ENCODE measurements at regions not wholly inside any gene's neighbourhood (a gene's known extent, or its start where the extent isn't known, plus 50 kb on each side); places are given as distances from the start of the nearest gene placed in this dataset.

DNA sequence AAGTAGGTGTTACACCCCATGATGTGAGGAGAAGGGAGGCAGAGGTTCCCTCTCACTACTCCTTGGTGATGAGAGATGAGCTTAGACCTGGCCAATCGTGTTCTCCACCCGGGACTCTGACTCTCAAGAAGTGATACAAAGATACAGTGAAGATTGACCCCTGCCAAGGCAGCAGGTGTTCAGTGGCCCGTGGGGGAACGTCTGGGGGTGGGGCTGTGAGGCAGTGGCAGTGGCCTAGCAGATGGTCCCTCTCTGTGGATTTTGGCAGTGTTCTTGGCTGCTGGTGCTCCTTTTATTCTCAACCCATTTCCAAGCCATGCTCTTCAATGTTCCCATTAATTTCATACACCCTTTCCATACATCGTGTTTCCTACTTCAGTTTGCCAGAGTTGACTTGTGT is 120.4 kb upstream of the NEDD4L start:
- no peak for ATAC-seq
- POLR2A ChIA-PET: no interaction called here
- Mint-ChIP-seq H3K9me3 (no peaks in the 10 kb centered on the region), H3K27me3 (peaks cover 0 to 8% (median 4%) of the 10 kb centered on the region in 5 donors), H3K36me3 (no peaks in the 10 kb centered on the region), H3K4me3 (no peak overlapping the region), H3K4me1 (no peaks in the 10 kb centered on the region), H3K27ac (no peak overlapping the region)
- DNase-seq: no peak

DNA sequence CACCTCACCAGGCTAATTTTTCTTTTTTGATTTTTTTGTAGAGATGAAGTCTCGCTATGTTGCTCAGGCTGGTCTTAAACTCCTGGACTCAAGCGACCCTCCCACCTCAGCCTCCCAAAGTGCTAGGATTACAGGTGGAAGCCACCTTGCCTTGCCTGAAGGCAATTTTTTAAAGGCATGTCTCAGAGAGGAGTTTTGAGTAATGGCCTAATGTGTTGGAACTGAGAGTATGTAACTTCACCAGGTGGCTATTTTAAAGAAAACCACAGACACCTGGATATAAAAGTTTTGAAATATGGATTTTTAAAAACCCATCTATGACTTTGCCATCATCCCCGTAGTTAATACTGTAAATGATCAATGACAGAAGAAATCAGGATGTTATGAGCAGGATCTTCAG is 119.8 kb upstream of the ATP8B1 start:
- ATAC-seq (no peak), DNase-seq (no peak)
- no peaks in the 10 kb centered on the region for H3K4me1 Mint-ChIP-seq
- POLR2A ChIA-PET: no interaction called here
- no peaks in the 10 kb centered on the region for H3K36me3 Mint-ChIP-seq
- peaks cover 0 to 8% (median 4%) of the 10 kb centered on the region in 5 donors for H3K27me3 Mint-ChIP-seq
- H3K27ac Mint-ChIP-seq: no peak overlapping the region
- no peak overlapping the region for H3K4me3 Mint-ChIP-seq
- no peaks in the 10 kb centered on the region for H3K9me3 Mint-ChIP-seq

DNA sequence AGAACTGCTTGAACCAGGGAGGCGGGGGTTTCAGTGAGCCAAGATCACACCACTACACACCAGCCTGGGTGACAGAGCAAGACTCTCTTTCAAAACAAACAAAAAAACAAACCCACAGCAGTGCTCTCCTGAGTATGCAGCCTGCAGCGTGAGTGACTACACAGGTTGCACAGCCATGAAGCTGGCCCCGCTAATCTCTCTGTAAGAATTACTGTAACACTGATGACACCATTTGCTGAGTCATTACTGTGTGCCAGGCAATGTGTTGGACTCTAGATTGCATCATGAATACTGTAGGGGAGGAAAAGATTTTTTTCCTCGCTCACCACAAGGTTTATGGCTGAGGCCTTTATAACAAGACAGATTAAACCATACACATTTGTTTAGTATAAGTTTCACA is 118.6 kb upstream of the ATP8B1 start:
- Mint-ChIP-seq H3K4me3 (no peak overlapping the region), H3K4me1 (peaks cover 0 to 2% (median under 1%) of the 10 kb centered on the region in 4 donors), H3K27me3 (peaks cover 0 to 8% (median 4%) of the 10 kb centered on the region in 5 donors), H3K27ac (no peak overlapping the region), H3K9me3 (no peaks in the 10 kb centered on the region), H3K36me3 (no peaks in the 10 kb centered on the region)
- ATAC-seq (no peak), DNase-seq (no peak)
- POLR2A ChIA-PET: no interaction called here

DNA sequence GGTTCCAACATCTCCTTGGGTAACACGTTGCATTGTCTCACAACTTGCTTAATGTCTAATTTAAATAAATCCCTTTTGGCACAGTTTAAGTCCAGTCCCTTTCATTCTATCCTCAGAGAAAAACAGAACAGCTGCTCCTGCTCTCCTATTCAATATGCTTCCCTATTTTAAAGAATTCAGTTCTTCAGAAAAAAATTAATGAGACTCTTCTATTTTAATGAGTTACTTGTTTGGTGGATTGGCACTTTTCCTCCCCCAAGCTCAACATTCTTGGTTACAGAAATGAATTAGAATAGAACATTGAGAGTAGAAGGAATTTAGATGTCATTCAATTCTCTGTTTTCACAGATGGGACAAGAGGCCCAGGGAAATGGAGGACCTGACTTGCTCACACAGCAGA is 116.9 kb upstream of the ATP8B1 start:
- H3K4me3 Mint-ChIP-seq: no peak overlapping the region
- no peaks in the 10 kb centered on the region for H3K9me3 Mint-ChIP-seq
- H3K27me3 Mint-ChIP-seq: peaks cover 0 to 8% (median 4%) of the 10 kb centered on the region in 5 donors
- no peaks in the 10 kb centered on the region for H3K36me3 Mint-ChIP-seq
- H3K4me1 Mint-ChIP-seq: peaks cover 4 to 14% (median 11%) of the 10 kb centered on the region in 4 donors
- DNase-seq (no peak), ATAC-seq (no peak)
- POLR2A ChIA-PET: no interaction called here
- H3K27ac Mint-ChIP-seq: no peak overlapping the region

DNA sequence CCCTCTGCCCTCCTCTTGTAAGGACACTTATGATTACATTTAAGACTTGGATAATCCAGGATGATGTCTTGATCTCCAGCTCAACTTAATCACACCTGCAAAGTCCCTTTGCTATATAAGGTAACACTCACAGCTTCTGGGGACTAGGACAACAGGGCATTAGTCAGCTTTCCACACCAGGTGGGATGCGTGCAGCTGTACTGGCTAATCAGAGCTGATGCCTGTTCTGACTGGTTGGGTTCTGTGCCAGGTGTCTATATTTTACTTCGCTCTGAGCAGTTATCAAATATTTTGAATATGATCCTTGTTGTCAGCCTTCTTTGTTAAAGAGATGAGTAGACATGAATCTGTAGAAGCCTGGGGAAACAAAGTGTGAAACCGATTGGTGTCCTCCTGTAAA is 115.5 kb upstream of the ATP8B1 start:
- ATAC-seq (no peak), DNase-seq (no peak)
- Mint-ChIP-seq H3K36me3 (no peaks in the 10 kb centered on the region), H3K27me3 (peaks cover 0 to 6% (median 3%) of the 10 kb centered on the region in 5 donors), H3K4me1 (peaks cover 4 to 14% (median 11%) of the 10 kb centered on the region in 4 donors), H3K4me3 (no peak overlapping the region), H3K27ac (no peak overlapping the region), H3K9me3 (no peaks in the 10 kb centered on the region)
- POLR2A ChIA-PET: no interaction called here

DNA sequence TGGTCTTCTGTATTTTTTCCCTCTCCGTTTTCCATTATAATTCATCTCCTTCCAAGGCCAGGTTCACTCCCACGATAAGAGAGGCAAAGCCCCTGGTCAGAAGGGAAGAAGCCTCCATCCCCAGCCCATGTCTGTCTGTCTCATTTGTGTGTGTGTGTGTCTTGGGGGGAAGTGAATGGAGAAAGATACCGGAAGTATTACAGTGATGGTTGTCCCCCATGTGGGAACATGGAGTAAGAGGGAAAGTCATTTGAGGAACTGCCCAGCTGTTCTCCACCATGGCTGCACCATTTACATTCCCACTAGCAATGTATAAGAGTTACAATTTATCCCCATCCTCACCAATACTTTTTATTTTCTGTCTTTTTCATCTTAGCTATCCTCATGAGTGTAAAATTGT is 113.6 kb upstream of the ATP8B1 start:
- Mint-ChIP-seq H3K4me3 (no peak overlapping the region), H3K4me1 (peaks cover 4 to 14% (median 11%) of the 10 kb centered on the region in 4 donors), H3K36me3 (no peaks in the 10 kb centered on the region), H3K27ac (no peak overlapping the region), H3K9me3 (no peaks in the 10 kb centered on the region), H3K27me3 (peaks cover 0 to 3% (median 3%) of the 10 kb centered on the region in 5 donors)
- DNase-seq: no peak
- POLR2A ChIA-PET: no interaction called here
- ATAC-seq: no peak

DNA sequence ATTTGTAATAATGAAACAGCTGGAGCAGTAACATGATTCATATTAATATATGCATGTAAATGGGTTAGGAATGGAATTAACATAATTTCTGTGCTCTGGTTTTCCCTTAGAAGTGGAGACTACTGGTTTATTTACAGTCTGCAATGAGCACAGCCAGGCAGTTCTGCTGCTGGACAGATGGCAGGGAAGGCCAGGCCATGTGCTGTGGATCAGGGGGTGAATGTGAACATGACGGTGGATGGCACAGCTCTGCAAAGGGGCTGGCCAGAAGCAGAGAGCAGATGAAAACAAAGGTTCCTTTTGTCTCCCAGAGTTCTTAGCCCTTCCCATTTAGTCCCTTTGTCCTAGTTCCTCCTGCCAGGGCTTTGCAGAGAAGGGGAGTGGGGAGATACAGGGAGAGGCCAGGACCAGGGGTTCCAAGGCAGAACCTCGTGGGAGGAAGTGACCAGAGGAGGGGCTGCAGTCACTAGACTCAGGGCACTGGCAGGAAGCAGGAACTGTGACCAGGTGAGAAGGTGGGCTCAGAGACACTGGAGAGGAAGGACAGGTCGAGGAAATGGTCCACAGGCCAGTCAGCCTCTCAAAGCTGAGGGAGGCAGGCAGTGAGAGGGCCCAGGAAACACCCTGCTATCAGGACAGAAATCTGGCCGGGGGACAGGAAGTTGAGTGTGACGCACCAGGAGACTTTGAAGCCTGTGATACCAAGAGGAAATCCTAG is 112.9 kb upstream of the ATP8B1 start:
- Mint-ChIP-seq H3K27ac (peak overlapping the region in 2 of 10 donors; percentile 60 to 78), H3K9me3 (no peaks in the 10 kb centered on the region), H3K27me3 (peaks cover 0 to 3% (median 3%) of the 10 kb centered on the region in 5 donors), H3K36me3 (no peaks in the 10 kb centered on the region), H3K4me1 (peaks cover 4 to 14% (median 11%) of the 10 kb centered on the region in 4 donors), H3K4me3 (no peak overlapping the region)
- DNase-seq (no peak), ATAC-seq (no peak)
- POLR2A ChIA-PET: no interaction called here

DNA sequence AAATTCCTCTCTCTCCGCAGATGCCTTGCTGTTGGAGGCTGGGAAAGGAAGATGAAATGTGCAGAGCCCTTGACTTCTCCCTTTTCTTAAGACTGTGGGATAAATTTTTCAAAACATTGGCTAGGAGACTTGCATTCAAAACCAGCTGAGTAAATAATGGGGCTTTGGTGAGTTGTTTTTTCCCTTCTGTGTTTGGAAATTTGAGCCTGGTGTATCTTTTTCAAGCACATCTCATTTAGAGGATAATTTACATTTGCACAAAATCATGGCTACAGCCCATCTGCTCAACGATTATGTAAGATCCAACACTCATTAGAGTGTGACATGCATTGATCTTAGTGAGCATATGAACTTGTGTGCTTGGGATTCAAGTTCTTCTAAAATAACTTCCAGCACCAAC is 112.1 kb upstream of the ATP8B1 start:
- peak overlapping the region in 1 of 10 donors; percentile 60 for H3K27ac Mint-ChIP-seq
- H3K36me3 Mint-ChIP-seq: no peaks in the 10 kb centered on the region

DNA sequence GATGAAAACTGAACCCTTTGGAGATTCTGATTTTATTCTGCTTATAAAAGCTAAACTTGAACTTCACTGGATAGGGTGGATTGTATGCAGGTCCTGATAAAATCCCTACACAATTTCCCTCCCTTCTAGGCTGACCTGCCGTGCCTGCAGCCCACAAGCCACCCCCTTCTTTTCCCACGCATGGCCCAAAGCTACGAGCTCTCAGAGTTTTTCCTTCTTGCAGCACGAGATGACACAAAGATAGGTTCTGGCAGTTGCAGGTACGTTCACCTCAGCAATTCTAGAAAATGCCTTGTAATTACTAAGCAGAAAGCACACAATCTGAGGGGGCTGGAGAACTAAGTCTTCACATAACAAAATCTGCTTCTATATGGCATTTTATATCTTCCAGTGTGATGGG is 110.6 kb upstream of the ATP8B1 start:
- ATAC-seq: no peak
- Mint-ChIP-seq H3K4me1 (peaks cover 4 to 14% (median 11%) of the 10 kb centered on the region in 4 donors), H3K4me3 (no peak overlapping the region), H3K9me3 (no peaks in the 10 kb centered on the region), H3K27ac (no peak overlapping the region), H3K27me3 (peaks cover 0 to 2% (median 0%) of the 10 kb centered on the region in 5 donors), H3K36me3 (no peaks in the 10 kb centered on the region)
- POLR2A ChIA-PET: no interaction called here
- DNase-seq: no peak

More for the DNA sequence above, 112.1 kb upstream of the ATP8B1 start:
- ATAC-seq: no peak
- no peak for DNase-seq
- Mint-ChIP-seq H3K27me3 (peaks cover 0 to 3% (median 3%) of the 10 kb centered on the region in 5 donors), H3K9me3 (no peaks in the 10 kb centered on the region), H3K4me1 (peaks cover 4 to 14% (median 11%) of the 10 kb centered on the region in 4 donors), H3K4me3 (no peak overlapping the region)
- POLR2A ChIA-PET: no interaction called here

DNA sequence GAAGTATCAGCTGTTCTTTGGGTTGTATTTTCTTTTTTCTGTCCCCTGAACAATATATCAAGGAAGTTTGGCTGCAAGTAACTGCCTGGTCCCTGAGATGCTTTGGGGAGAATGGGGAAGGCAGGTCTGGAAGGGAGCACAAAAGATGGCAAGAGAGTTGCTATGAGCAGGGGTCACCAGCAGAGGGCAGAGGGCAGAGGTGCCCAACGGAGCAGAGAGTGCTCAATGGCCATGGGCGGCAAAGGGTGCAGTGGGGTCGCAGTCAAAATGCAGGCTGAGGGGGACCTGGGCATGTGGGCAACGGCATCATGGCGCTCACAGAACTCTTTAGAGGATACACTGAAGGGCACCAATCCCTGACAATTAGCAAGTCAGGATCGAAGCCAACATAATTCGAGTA is 107.7 kb upstream of the ATP8B1 start:
- POLR2A ChIA-PET: no interaction called here
- Mint-ChIP-seq H3K4me1 (peaks cover under 1 to 3% (median 3%) of the 10 kb centered on the region in 4 donors), H3K27me3 (peaks cover 0 to 19% (median 15%) of the 10 kb centered on the region in 5 donors), H3K9me3 (no peaks in the 10 kb centered on the region), H3K4me3 (no peak overlapping the region), H3K36me3 (no peaks in the 10 kb centered on the region), H3K27ac (no peak overlapping the region)
- no peak for ATAC-seq
- no peak for DNase-seq

DNA sequence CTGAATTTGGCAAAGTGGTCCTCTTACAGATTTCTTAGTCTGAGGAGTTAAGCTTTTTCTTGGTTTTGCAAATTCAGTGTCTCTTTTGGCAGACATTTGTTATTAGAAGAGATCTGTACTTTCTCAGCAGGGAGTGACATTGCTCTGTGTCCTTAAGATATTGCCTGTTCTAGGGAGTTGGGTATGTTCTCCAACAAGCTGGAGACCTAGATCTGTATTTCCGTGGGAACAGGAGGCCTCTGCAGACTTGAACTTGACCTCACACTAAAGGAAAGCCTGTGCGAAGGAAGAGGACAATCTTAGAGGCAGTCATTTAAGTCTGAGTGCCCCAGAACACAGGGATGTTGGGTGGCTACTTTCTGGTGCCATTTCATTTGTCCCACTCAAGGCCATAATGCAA is 107.0 kb upstream of the ATP8B1 start:
- ATAC-seq (no peak), DNase-seq (no peak)
- H3K4me3 Mint-ChIP-seq: no peak overlapping the region
- peaks cover 0 to 24% (median 17%) of the 10 kb centered on the region in 5 donors for H3K27me3 Mint-ChIP-seq
- no peaks in the 10 kb centered on the region for H3K9me3 Mint-ChIP-seq
- no peaks in the 10 kb centered on the region for H3K4me1 Mint-ChIP-seq
- POLR2A ChIA-PET: no interaction called here
- no peaks in the 10 kb centered on the region for H3K36me3 Mint-ChIP-seq
- no peak overlapping the region for H3K27ac Mint-ChIP-seq

DNA sequence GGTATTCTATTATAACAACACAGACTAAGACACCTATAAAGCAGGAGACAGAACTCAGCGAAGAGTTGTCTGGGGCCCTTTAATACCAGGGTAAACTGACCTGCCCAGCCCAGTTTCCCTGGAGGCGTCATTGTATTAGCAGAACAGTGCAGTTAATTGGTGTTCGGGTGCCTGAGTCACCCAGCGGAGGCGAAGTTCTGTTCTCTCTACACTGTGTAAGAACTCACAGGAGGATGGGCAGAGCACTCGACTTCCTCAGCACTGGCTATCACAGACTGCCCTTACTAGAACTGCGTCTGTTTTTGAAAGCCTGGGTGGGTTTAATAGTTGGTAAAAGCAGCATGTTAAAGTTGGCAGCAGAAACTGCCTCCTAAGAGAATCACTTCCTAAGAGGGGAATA is 106.5 kb upstream of the ATP8B1 start:
- no peaks in the 10 kb centered on the region for H3K36me3 Mint-ChIP-seq
- DNase-seq: no peak
- no peak for ATAC-seq
- H3K27me3 Mint-ChIP-seq: peaks cover 0 to 24% (median 17%) of the 10 kb centered on the region in 5 donors
- H3K4me3 Mint-ChIP-seq: no peak overlapping the region
- no peaks in the 10 kb centered on the region for H3K9me3 Mint-ChIP-seq
- H3K27ac Mint-ChIP-seq: no peak overlapping the region
- H3K4me1 Mint-ChIP-seq: no peaks in the 10 kb centered on the region
- POLR2A ChIA-PET: no interaction called here

DNA sequence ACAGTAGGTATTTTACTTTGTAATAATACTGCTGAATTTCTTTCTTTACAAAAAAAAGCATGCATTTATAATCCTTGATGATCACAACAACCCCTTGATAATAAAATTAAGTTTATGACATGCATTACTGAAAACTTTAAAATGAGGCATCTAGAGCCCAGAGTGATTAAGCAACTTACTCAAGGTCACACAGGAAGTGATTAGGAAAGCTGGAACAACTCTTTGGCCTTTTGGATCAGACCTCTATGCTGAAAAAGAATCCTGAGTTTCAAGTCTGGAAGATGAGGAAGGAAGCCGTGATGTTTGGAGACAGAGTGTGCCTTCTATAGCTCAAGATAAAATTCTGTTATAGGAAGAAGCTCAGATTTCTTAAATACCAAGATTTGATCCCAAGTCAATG is 105.0 kb upstream of the ATP8B1 start:
- H3K4me1 Mint-ChIP-seq: no peaks in the 10 kb centered on the region
- ATAC-seq: no peak
- H3K9me3 Mint-ChIP-seq: no peaks in the 10 kb centered on the region

DNA sequence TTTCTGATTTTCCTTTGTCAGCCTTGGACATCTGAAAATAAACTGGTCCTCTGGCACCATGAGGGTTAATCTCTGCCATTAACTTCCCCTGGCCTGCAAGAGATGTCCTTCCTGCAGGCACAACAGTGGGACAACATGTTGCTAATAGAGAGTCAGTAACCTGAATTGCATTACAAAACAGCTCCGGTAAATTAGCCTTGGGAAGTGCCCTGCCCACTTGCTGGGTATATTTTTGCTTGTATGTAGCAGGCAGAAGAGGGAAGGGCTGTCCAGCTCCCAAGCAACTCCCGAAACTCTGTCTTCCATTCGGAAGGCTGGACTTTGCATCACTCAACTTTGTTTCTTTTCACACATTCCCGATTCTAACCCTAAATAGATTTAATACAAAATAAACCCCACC is 104.4 kb upstream of the ATP8B1 start:
- Mint-ChIP-seq H3K27ac (no peak overlapping the region), H3K9me3 (no peaks in the 10 kb centered on the region), H3K27me3 (peaks cover 0 to 24% (median 17%) of the 10 kb centered on the region in 5 donors), H3K36me3 (no peaks in the 10 kb centered on the region), H3K4me3 (no peak overlapping the region), H3K4me1 (no peaks in the 10 kb centered on the region)
- POLR2A ChIA-PET: no interaction called here
- no peak for DNase-seq
- no peak for ATAC-seq

More for the DNA sequence above, 105.0 kb upstream of the ATP8B1 start:
- Mint-ChIP-seq H3K27ac (no peak overlapping the region), H3K4me3 (no peak overlapping the region), H3K36me3 (no peaks in the 10 kb centered on the region), H3K27me3 (peaks cover 0 to 24% (median 17%) of the 10 kb centered on the region in 5 donors)
- no peak for DNase-seq
- POLR2A ChIA-PET: interaction anchor here (0.6 kb wide), 1 partner anchor 286 kb away, joined by 6 read pairs; no protein-coding TSS in a partner anchor
